ENCODE measurements at regions not wholly inside any gene's neighbourhood (a gene's known extent, or its start where the extent isn't known, plus 50 kb on each side); places are given as distances from the start of the nearest gene placed in this dataset.

DNA sequence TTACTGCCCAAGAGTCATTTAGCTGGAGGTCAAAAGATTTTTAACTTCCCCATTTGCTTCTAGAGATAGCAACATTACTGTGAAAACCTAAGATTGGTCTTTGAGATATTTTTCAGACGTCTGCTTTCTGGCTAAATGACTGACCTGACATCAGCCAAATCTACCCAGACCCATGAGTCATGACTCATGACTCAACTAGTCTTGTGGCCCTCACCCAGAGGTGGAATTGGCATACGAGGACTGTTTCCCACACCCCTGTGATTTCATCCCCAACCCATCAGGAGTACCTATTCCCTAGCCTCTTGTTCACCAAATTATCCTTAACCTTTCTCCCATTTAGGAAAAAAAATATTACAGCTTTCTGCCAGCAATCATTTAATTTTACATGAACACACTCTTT lies 641.6 kb downstream of the CDY2B start:
- Histone ChIP-seq H3K4me1 (ENCODE audit: control insufficient read depth, extremely low read depth, insufficient read depth, low read length) (peaks cover 5% of the 10 kb centered on the region), H3K27me3 (ENCODE audit: control insufficient read depth in 2 of 2, insufficient read depth in 2 of 2, low read length in 2 of 2) (no peaks in the 10 kb centered on the region), H3K4me2 (ENCODE audit: insufficient read depth, low read length) (no peak overlapping the region), H4K20me1 (replicated peaks; ENCODE audit: control insufficient read depth, extremely low read depth, insufficient read depth, low read length) (no peaks in the 10 kb centered on the region), H2AFZ (ENCODE audit: low read depth, low read length) (no peak overlapping the region), H3K9me3 (replicated peaks; ENCODE audit: control insufficient read depth, insufficient read depth, low read length) (no peaks in the 10 kb centered on the region), H3K9me1 (replicated peaks; ENCODE audit: control insufficient read depth, extremely low read depth, insufficient read depth, low read length) (no peaks in the 10 kb centered on the region), H3K4me3 (replicated peaks in 1 of 3; ENCODE audit: insufficient read depth in 1 of 3, low read depth in 1 of 3, low read length in 3 of 3) (no peak overlapping the region), H3K27ac (ENCODE audit: insufficient read depth, low read depth, low read length) (peak overlapping the region; percentile 61), H3K79me2 (ENCODE audit: control insufficient read depth, insufficient read depth, low read length) (no peaks in the 10 kb centered on the region), H3K9ac (replicated peaks; ENCODE audit: extremely low read depth, insufficient read depth, low read length) (peak overlapping the region; percentile 23), H3K36me3 (ENCODE audit: control insufficient read depth in 2 of 2, extremely low read depth in 1 of 2, insufficient read depth in 2 of 2, low read length in 2 of 2) (no peaks in the 10 kb centered on the region)
- TF ChIP-seq FOS (IDR thresholded peaks at IDR 0.05; ENCODE audit: borderline replicate concordance, insufficient read depth, low read length) (no peak), EZH2 (IDR thresholded peaks at IDR 0.05; ENCODE audit: borderline replicate concordance, low read depth, low read length, severe bottlenecking) (no peak), MYC (IDR thresholded peaks at IDR 0.05; ENCODE audit: low read depth, low read length) (no peak), JUN (IDR thresholded peaks at IDR 0.05; ENCODE audit: borderline replicate concordance, insufficient read depth, insufficient read length, low read depth) (no peak), POLR2AphosphoS5 (IDR thresholded peaks at IDR 0.05; ENCODE audit: insufficient read depth, low read depth, low read length) (no peak), POLR2A (IDR thresholded peaks at IDR 0.05; ENCODE audit: low read depth, low read length) (no peak), GATA2 (IDR thresholded peaks at IDR 0.05; ENCODE audit: insufficient read depth, insufficient read length, low read depth, low read length) (no peak)
- TF ChIP-seq, protein P1, sequence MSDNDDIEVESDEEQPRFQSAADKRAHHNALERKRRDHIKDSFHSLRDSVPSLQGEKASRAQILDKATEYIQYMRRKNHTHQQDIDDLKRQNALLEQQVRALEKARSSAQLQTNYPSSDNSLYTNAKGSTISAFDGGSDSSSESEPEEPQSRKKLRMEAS (IDR thresholded peaks at IDR 0.05; ENCODE audit: insufficient read depth, insufficient read length), result no peak
- TF ChIP-seq, protein P2, sequence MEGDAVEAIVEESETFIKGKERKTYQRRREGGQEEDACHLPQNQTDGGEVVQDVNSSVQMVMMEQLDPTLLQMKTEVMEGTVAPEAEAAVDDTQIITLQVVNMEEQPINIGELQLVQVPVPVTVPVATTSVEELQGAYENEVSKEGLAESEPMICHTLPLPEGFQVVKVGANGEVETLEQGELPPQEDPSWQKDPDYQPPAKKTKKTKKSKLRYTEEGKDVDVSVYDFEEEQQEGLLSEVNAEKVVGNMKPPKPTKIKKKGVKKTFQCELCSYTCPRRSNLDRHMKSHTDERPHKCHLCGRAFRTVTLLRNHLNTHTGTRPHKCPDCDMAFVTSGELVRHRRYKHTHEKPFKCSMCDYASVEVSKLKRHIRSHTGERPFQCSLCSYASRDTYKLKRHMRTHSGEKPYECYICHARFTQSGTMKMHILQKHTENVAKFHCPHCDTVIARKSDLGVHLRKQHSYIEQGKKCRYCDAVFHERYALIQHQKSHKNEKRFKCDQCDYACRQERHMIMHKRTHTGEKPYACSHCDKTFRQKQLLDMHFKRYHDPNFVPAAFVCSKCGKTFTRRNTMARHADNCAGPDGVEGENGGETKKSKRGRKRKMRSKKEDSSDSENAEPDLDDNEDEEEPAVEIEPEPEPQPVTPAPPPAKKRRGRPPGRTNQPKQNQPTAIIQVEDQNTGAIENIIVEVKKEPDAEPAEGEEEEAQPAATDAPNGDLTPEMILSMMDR (IDR thresholded peaks at IDR 0.05; ENCODE audit: extremely low read depth in 1 of 2, insufficient read depth in 1 of 2, low read depth in 1 of 2, low read length in 2 of 2), result no peak
- ChIA-PET CTCF (no interaction called here), POLR2A (no interaction called here)
- intact Hi-C loops (cut with micrococcal nuclease) (loop anchor here (2.0 to 10.0 kb wide), 3 partner anchors 74 to 284 kb away; no protein-coding TSS in a partner anchor), dilution Hi-C loops (cut with MboI; ENCODE audit: extremely low pct_ligation_motif_present, low sequenced_read_pairs) (no loop called here)
- DNase-seq (ENCODE audit: low read depth, low spot score) (no peak), FAIRE-seq (no peak)
- BruUV-seq (replicated peaks), result no TSS peak
